ENCODE measurements at regions not wholly inside any gene's neighbourhood (a gene's known extent, or its start where the extent isn't known, plus 50 kb on each side); places are given as distances from the start of the nearest gene placed in this dataset.

GRCh38 chr15:93188236-93188635 lies 99.2 kb upstream of the RGMA start:
- ATAC-seq: no peak
- Mint-ChIP-seq H3K27me3 (no peaks in the 10 kb centered on the region), H3K4me3 (no peak overlapping the region), H3K27ac (no peak overlapping the region), H3K4me1 (no peaks in the 10 kb centered on the region), H3K9me3 (no peaks in the 10 kb centered on the region), H3K36me3 (no peaks in the 10 kb centered on the region)

- Mint-ChIP-seq H3K27me3 (no peaks in the 10 kb centered on the region), H3K9me3 (no peaks in the 10 kb centered on the region), H3K4me1 (no peaks in the 10 kb centered on the region), H3K36me3 (no peaks in the 10 kb centered on the region), H3K27ac (no peak overlapping the region), H3K4me3 (no peak overlapping the region)
- ATAC-seq: no peak
These were observed 96.8 kb upstream of the RGMA start for GRCh38 chr15:93185796-93186195.

GRCh38 chr15:93182703-93183205 lies 93.7 kb upstream of the RGMA start:
- H3K4me1 Mint-ChIP-seq: no peaks in the 10 kb centered on the region
- H3K36me3 Mint-ChIP-seq: no peaks in the 10 kb centered on the region
- ATAC-seq: no peak
- H3K27ac Mint-ChIP-seq: no peak overlapping the region
- no peaks in the 10 kb centered on the region for H3K9me3 Mint-ChIP-seq
- no peak overlapping the region for H3K4me3 Mint-ChIP-seq
- H3K27me3 Mint-ChIP-seq: no peaks in the 10 kb centered on the region

GRCh38 chr15:93180656-93181055 lies 91.6 kb upstream of the RGMA start:
- no peak overlapping the region for H3K4me3 Mint-ChIP-seq
- H3K27me3 Mint-ChIP-seq: peaks cover 4% of the 10 kb centered on the region
- H3K4me1 Mint-ChIP-seq: no peaks in the 10 kb centered on the region
- H3K36me3 Mint-ChIP-seq: no peaks in the 10 kb centered on the region
- ATAC-seq: no peak
- H3K9me3 Mint-ChIP-seq: peaks cover under 1% of the 10 kb centered on the region
- H3K27ac Mint-ChIP-seq: no peak overlapping the region

GRCh38 chr15:93180128-93180527 lies 91.1 kb upstream of the RGMA start:
- Mint-ChIP-seq H3K27me3 (peaks cover 9% of the 10 kb centered on the region), H3K27ac (no peak overlapping the region), H3K4me3 (no peak overlapping the region), H3K4me1 (no peaks in the 10 kb centered on the region), H3K9me3 (peaks cover 4% of the 10 kb centered on the region), H3K36me3 (no peaks in the 10 kb centered on the region)
- peak; percentile 29 for ATAC-seq

GRCh38 chr15:93179700-93180102 lies 90.7 kb upstream of the RGMA start:
- no peak for ATAC-seq
- Mint-ChIP-seq H3K27ac (no peak overlapping the region), H3K36me3 (no peaks in the 10 kb centered on the region), H3K4me3 (no peak overlapping the region), H3K9me3 (peaks cover 6% of the 10 kb centered on the region), H3K27me3 (peaks cover 13% of the 10 kb centered on the region), H3K4me1 (no peaks in the 10 kb centered on the region)

GRCh38 chr15:93179072-93179471 lies 90.1 kb upstream of the RGMA start:
- H3K27me3 Mint-ChIP-seq: peaks cover 14% of the 10 kb centered on the region
- no peaks in the 10 kb centered on the region for H3K36me3 Mint-ChIP-seq
- H3K4me3 Mint-ChIP-seq: no peak overlapping the region
- no peak overlapping the region for H3K27ac Mint-ChIP-seq
- H3K9me3 Mint-ChIP-seq: peaks cover 9% of the 10 kb centered on the region
- no peaks in the 10 kb centered on the region for H3K4me1 Mint-ChIP-seq
- ATAC-seq: no peak

GRCh38 chr15:93178371-93178770 lies 89.4 kb upstream of the RGMA start:
- Mint-ChIP-seq H3K4me3 (no peak overlapping the region), H3K36me3 (no peaks in the 10 kb centered on the region), H3K27ac (no peak overlapping the region), H3K4me1 (no peaks in the 10 kb centered on the region), H3K9me3 (peaks cover 9% of the 10 kb centered on the region), H3K27me3 (peaks cover 14% of the 10 kb centered on the region)
- no peak for ATAC-seq

- Mint-ChIP-seq H3K36me3 (no peaks in the 10 kb centered on the region), H3K4me1 (no peaks in the 10 kb centered on the region), H3K4me3 (no peak overlapping the region), H3K9me3 (peaks cover 9% of the 10 kb centered on the region), H3K27ac (no peak overlapping the region), H3K27me3 (peaks cover 20% of the 10 kb centered on the region)
- ATAC-seq: no peak
These were observed 87.1 kb upstream of the RGMA start for GRCh38 chr15:93176065-93176464.

GRCh38 chr15:93174836-93175235 lies 85.8 kb upstream of the RGMA start:
- Mint-ChIP-seq H3K27me3 (peaks cover 22% of the 10 kb centered on the region), H3K4me1 (no peaks in the 10 kb centered on the region), H3K9me3 (peaks cover 9% of the 10 kb centered on the region), H3K4me3 (no peak overlapping the region), H3K27ac (no peak overlapping the region), H3K36me3 (no peaks in the 10 kb centered on the region)
- ATAC-seq: no peak

GRCh38 chr15:93173369-93173768 lies 84.4 kb upstream of the RGMA start:
- no peak for ATAC-seq
- no peak overlapping the region for H3K4me3 Mint-ChIP-seq
- H3K27me3 Mint-ChIP-seq: peaks cover 29% of the 10 kb centered on the region
- no peaks in the 10 kb centered on the region for H3K36me3 Mint-ChIP-seq
- H3K27ac Mint-ChIP-seq: no peak overlapping the region
- H3K9me3 Mint-ChIP-seq: peaks cover 10% of the 10 kb centered on the region
- no peaks in the 10 kb centered on the region for H3K4me1 Mint-ChIP-seq

- peaks cover 14% of the 10 kb centered on the region for H3K9me3 Mint-ChIP-seq
These were observed 82.5 kb upstream of the RGMA start for GRCh38 chr15:93171476-93171875.

GRCh38 chr15:93170329-93170728 lies 81.3 kb upstream of the RGMA start:
- peaks cover 28% of the 10 kb centered on the region for H3K27me3 Mint-ChIP-seq
- ATAC-seq: no peak
- H3K27ac Mint-ChIP-seq: no peak overlapping the region
- H3K36me3 Mint-ChIP-seq: no peaks in the 10 kb centered on the region
- H3K9me3 Mint-ChIP-seq: peaks cover 11% of the 10 kb centered on the region
- H3K4me3 Mint-ChIP-seq: no peak overlapping the region
- no peaks in the 10 kb centered on the region for H3K4me1 Mint-ChIP-seq

More at GRCh38 chr15:93171476-93171875, 82.5 kb upstream of the RGMA start:
- Mint-ChIP-seq H3K27ac (no peak overlapping the region), H3K27me3 (peaks cover 35% of the 10 kb centered on the region), H3K4me3 (no peak overlapping the region), H3K4me1 (no peaks in the 10 kb centered on the region), H3K36me3 (no peaks in the 10 kb centered on the region)
- no peak for ATAC-seq

GRCh38 chr15:93168910-93169309 lies 79.9 kb upstream of the RGMA start:
- H3K4me3 Mint-ChIP-seq: no peak overlapping the region
- peaks cover 29% of the 10 kb centered on the region for H3K27me3 Mint-ChIP-seq
- H3K9me3 Mint-ChIP-seq: peaks cover 5% of the 10 kb centered on the region
- no peaks in the 10 kb centered on the region for H3K4me1 Mint-ChIP-seq
- H3K36me3 Mint-ChIP-seq: no peaks in the 10 kb centered on the region
- ATAC-seq: no peak
- H3K27ac Mint-ChIP-seq: no peak overlapping the region

- Mint-ChIP-seq H3K9me3 (peaks cover 5% of the 10 kb centered on the region), H3K4me3 (no peak overlapping the region), H3K36me3 (no peaks in the 10 kb centered on the region), H3K27ac (no peak overlapping the region), H3K4me1 (no peaks in the 10 kb centered on the region), H3K27me3 (peaks cover 29% of the 10 kb centered on the region)
- ATAC-seq: peak; percentile 34
These were observed 78.3 kb upstream of the RGMA start for GRCh38 chr15:93167291-93167690.

- no peaks in the 10 kb centered on the region for H3K36me3 Mint-ChIP-seq
- ATAC-seq: no peak
- H3K4me1 Mint-ChIP-seq: no peaks in the 10 kb centered on the region
- peaks cover 29% of the 10 kb centered on the region for H3K27me3 Mint-ChIP-seq
- H3K4me3 Mint-ChIP-seq: no peak overlapping the region
- peaks cover 5% of the 10 kb centered on the region for H3K9me3 Mint-ChIP-seq
- H3K27ac Mint-ChIP-seq: no peak overlapping the region
These were observed 77.7 kb upstream of the RGMA start for GRCh38 chr15:93166675-93167074.

All from stimulated activated memory B cell treated with anti-CD40 and anti-IgM and Interleukin-4, amounts not matched to agents 10 μg/mL and 1 μg/mL and 100 μg/mL, for 72 hours (primary cell).